B cell (primary cell): ENCODE measurements at regions not wholly inside any gene's neighbourhood (a gene's known extent, or its start where the extent isn't known, plus 50 kb on each side); places are given as distances from the start of the nearest gene placed in this dataset.

Experiments
- ATAC-seq: fragments of 200-7000 bp; cut with Tn5 transposase; one replicate; pipeline ENCODE4 v1.10.0; 2021; ENCODE audit warnings: low read depth, mild to moderate bottlenecking, moderate number of reproducible peaks, moderate library complexity
- CTCF ChIA-PET: fragments of 350-600 bp; sonication (Branson Sonifier 250); formaldehyde crosslinking; loops from one replicate; lab custom pipeline; 2021; ENCODE audit warnings: antibody characterized with exemption, inconsistent platforms; lab: Charles Lee
- POLR2A ChIA-PET: fragments of 350-600 bp; sonication (Branson Sonifier 250); formaldehyde crosslinking; loops from one replicate; lab custom pipeline; 2021; ENCODE audit warnings: antibody characterized with exemption; lab: Charles Lee
- DNase-seq: peaks from one replicate; pipeline ENCODE4 v3.0.0; 2013
- H2AFZ ChIP-seq: 2 replicates; pipeline ENCODE4 v1.6.1; 2012; ENCODE audit warnings: mild to moderate bottlenecking, low read depth, low read length; ENCODE audit not compliant: insufficient read depth, poor library complexity, severe bottlenecking
- H3K27ac ChIP-seq, 2 donors: 1 replicate in 1 of 2; 2 replicates in 1 of 2; pipeline ENCODE4 v1.5.1; 2012 to 2013; ENCODE audit warnings: low read length in 2 of 2, mild to moderate bottlenecking in 2 of 2, moderate library complexity in 1 of 2
- H3K27me3 ChIP-seq, 4 experiments: fragments of 200-600 bp in 1 of 4; sonication (generic) in 1 of 4; replicated peaks in 1 of 4; 1 replicate in 2 of 4; 2 replicates in 2 of 4; pipeline versions ENCODE4 v1.6.1 to v1.7.0; 2013 to 2016; ENCODE audit warnings: low read length in 3 of 4, mild to moderate bottlenecking in 2 of 4, mixed read lengths in 1 of 4, moderate library complexity in 1 of 4; ENCODE audit not compliant: insufficient read depth in 4 of 4, control insufficient read depth in 3 of 4; ENCODE audit errors: control extremely low read depth in 1 of 4
- H3K36me3 ChIP-seq, 2 experiments: replicated peaks in 1 of 2; 1 replicate in 1 of 2; 2 replicates in 1 of 2; pipeline versions ENCODE4 v1.6.1 to v1.7.1; 2013; ENCODE audit warnings: low read length in 1 of 2; ENCODE audit not compliant: insufficient read depth in 2 of 2, control insufficient read depth in 1 of 2; ENCODE audit errors: control extremely low read depth in 1 of 2, extremely low read depth in 1 of 2
- H3K4me1 ChIP-seq, 2 donors: fragments of 200-600 bp in 1 of 2; sonication (generic) in 1 of 2; 1 replicate in 1 of 2; 2 replicates in 1 of 2; pipeline versions ENCODE4 v1.5.1 to v1.6.1; 2013 to 2017; ENCODE audit warnings: low read length in 2 of 2; ENCODE audit not compliant: control insufficient read depth in 2 of 2, insufficient read depth in 2 of 2
- H3K4me2 ChIP-seq: replicated peaks from 2 replicates; pipeline ENCODE3; 2012; ENCODE audit warnings: mild to moderate bottlenecking, low read depth, low read length; ENCODE audit not compliant: poor library complexity, severe bottlenecking
- H3K4me3 ChIP-seq, 5 experiments: fragments of 200-600 bp in 1 of 5; sonication (generic) in 1 of 5; 1 replicate in 3 of 5; 2 replicates in 2 of 5; pipeline versions ENCODE4 v1.5.1 to v1.7.0; 2011 to 2016; ENCODE audit warnings: low read length in 4 of 5, mild to moderate bottlenecking in 4 of 5, low read depth in 2 of 5, control low read depth in 1 of 5, moderate library complexity in 1 of 5; ENCODE audit not compliant: insufficient read depth in 1 of 5; ENCODE audit errors: control extremely low read depth in 1 of 5, extremely low read depth in 1 of 5
- H3K79me2 ChIP-seq: fragments of 200-600 bp; sonication (generic); one replicate; pipeline ENCODE4 v1.6.0; 2016; ENCODE audit warnings: low read length; ENCODE audit not compliant: control insufficient read depth, insufficient read depth
- H3K9ac ChIP-seq: fragments of 200-600 bp; sonication (generic); 2 replicates; pipeline ENCODE4 v1.6.1; 2017; ENCODE audit warnings: mild to moderate bottlenecking, low read length, moderate library complexity
- H3K9me3 ChIP-seq, 3 donors: one replicate each; pipeline versions ENCODE4 v1.6.1 to v1.7.1; 2013; ENCODE audit warnings: low read length in 2 of 3; ENCODE audit not compliant: control insufficient read depth in 2 of 3, insufficient read depth in 1 of 3; ENCODE audit errors: control extremely low read depth in 1 of 3
- H4K20me1 ChIP-seq: 2 replicates; pipeline ENCODE4 v1.6.0; 2012; ENCODE audit warnings: mild to moderate bottlenecking, low read length; ENCODE audit not compliant: insufficient read depth, control insufficient read depth, poor library complexity, severe bottlenecking
- H3K27ac Mint-ChIP-seq: one replicate; pipeline ENCODE4 v1.8.0; 2021; ENCODE audit warnings: mixed read lengths
- H3K27me3 Mint-ChIP-seq: one replicate; pipeline ENCODE4 v1.8.0; 2021; ENCODE audit warnings: mixed read lengths
- H3K4me1 Mint-ChIP-seq: one replicate; pipeline ENCODE4 v1.8.0; 2021; ENCODE audit warnings: mixed read lengths
- H3K4me3 Mint-ChIP-seq: one replicate; pipeline ENCODE4 v1.8.0; 2021; ENCODE audit warnings: mixed read lengths
- H3K9me3 Mint-ChIP-seq: one replicate; pipeline ENCODE4 v1.8.0; 2022; ENCODE audit warnings: mixed read lengths; ENCODE audit not compliant: insufficient read depth
- CTCF ChIP-seq: fragments of 200-600 bp; IDR thresholded peaks from one replicate; pipeline ENCODE4 v1.8.0; 2022; ENCODE audit warnings: antibody characterized with exemption, mild to moderate bottlenecking
- EZH2 ChIP-seq: IDR thresholded peaks from 2 replicates; pipeline ENCODE4 v1.6.1; 2012; ENCODE audit warnings: borderline replicate concordance, low read depth, mild to moderate bottlenecking, moderate library complexity, low read length; ENCODE audit not compliant: insufficient read depth, poor library complexity, severe bottlenecking
- WGBS: methylation state at CpG from one replicate; pipeline ENCODE4 v1.1.5; 2013; ENCODE audit warnings: missing lambda C conversion rate; ENCODE audit not compliant: insufficient coverage; 5-methylcytosine and 5-hydroxymethylcytosine counted together
- intact Hi-C: fragments of 100-400 bp; cut with micrococcal nuclease; formaldehyde crosslinking; loops from one replicate; pipeline ENCODE4 v1.10.0; 2022

GRCh38 chr3:6301626-6302025 is 559.3 kb upstream of the GRM7 start:
- TF ChIP-seq CTCF = no peak
- TF ChIP-seq EZH2 = no peak
- ATAC-seq (no peak), DNase-seq (no peak)
- no peak overlapping the region for H2AFZ ChIP-seq
- WGBS = no CpG with 5 or more reads among the region's 3 CpGs
- no peaks in the 10 kb centered on the region for H3K79me2 ChIP-seq
- peaks cover 15% of the 10 kb centered on the region for H3K9me3 Mint-ChIP-seq
- no peaks in the 10 kb centered on the region for H3K4me1 Mint-ChIP-seq
- no peaks in the 10 kb centered on the region for H3K4me1 ChIP-seq
- no peak overlapping the region for H3K27ac Mint-ChIP-seq
- H3K36me3 ChIP-seq = no peaks in the 10 kb centered on the region
- peaks cover 0 to 7% (median 0%) of the 10 kb centered on the region in 4 experiments for H3K27me3 ChIP-seq
- no peak overlapping the region for H3K9ac ChIP-seq
- H3K27me3 Mint-ChIP-seq = no peaks in the 10 kb centered on the region
- H3K4me2 ChIP-seq = no peak overlapping the region
- peaks cover 2 to 17% (median 9%) of the 10 kb centered on the region in 3 donors for H3K9me3 ChIP-seq
- intact Hi-C loops = no loop called here
- POLR2A ChIA-PET = no interaction called here
- H3K4me3 ChIP-seq = no peak overlapping the region
- CTCF ChIA-PET = no interaction called here
- H4K20me1 ChIP-seq = no peaks in the 10 kb centered on the region
- no peak overlapping the region for H3K27ac ChIP-seq
- H3K4me3 Mint-ChIP-seq = no peak overlapping the region

GRCh38 chr3:6315906-6316305 is 545.0 kb upstream of the GRM7 start:
- Histone ChIP-seq H3K79me2 (no peaks in the 10 kb centered on the region), H3K27me3 (no peaks in the 10 kb centered on the region), H2AFZ (no peak overlapping the region), H3K9ac (no peak overlapping the region), H3K4me3 (no peak overlapping the region), H3K9me3 (peaks cover 0 to 2% (median 0%) of the 10 kb centered on the region in 3 donors), H3K36me3 (no peaks in the 10 kb centered on the region), H3K27ac (no peak overlapping the region), H3K4me1 (no peaks in the 10 kb centered on the region), H4K20me1 (no peaks in the 10 kb centered on the region), H3K4me2 (no peak overlapping the region)
- no peaks in the 10 kb centered on the region for H3K9me3 Mint-ChIP-seq
- H3K27me3 Mint-ChIP-seq = no peaks in the 10 kb centered on the region
- no peak overlapping the region for H3K4me3 Mint-ChIP-seq
- DNase-seq (no peak), ATAC-seq (no peak)
- ChIA-PET CTCF (no interaction called here), POLR2A (no interaction called here)
- no CpG with 5 or more reads among the region's 4 CpGs for WGBS
- TF ChIP-seq EZH2 (no peak), CTCF (no peak)
- intact Hi-C loops = no loop called here
- H3K4me1 Mint-ChIP-seq = no peaks in the 10 kb centered on the region
- no peak overlapping the region for H3K27ac Mint-ChIP-seq
